ENCODE measurements at regions not wholly inside any gene's neighbourhood (a gene's known extent, or its start where the extent isn't known, plus 50 kb on each side); places are given as distances from the start of the nearest gene placed in this dataset.

GRCh38 chr21:38669186-38669585 is 136.5 kb upstream of the ETS2 start:
- ChIA-PET POLR2A (ENCODE audit: unreplicated experiment) (no interaction called here), CTCF (no interaction called here)
- DNase-seq = no peak
- Histone ChIP-seq H3K4me2 (no peak overlapping the region), H3K4me3 (no peak overlapping the region), H3K27ac (no peak overlapping the region), H3K36me3 (ENCODE audit: low read depth) (no peaks in the 10 kb centered on the region), H3K9me3 (ENCODE audit: insufficient read depth, low read depth) (no peaks in the 10 kb centered on the region), H2AFZ (no peak overlapping the region), H3K9me2 (ENCODE audit: insufficient read depth) (no peaks in the 10 kb centered on the region), H4K20me1 (ENCODE audit: insufficient read depth) (no peaks in the 10 kb centered on the region), H3F3A (ENCODE audit: insufficient read depth, low read depth) (no peaks in the 10 kb centered on the region), H3K27me3 (ENCODE audit: insufficient read depth, low read depth) (peaks cover 64% of the 10 kb centered on the region), H3K4me1 (replicated peaks; ENCODE audit: insufficient read depth) (no peaks in the 10 kb centered on the region), H3K79me2 (ENCODE audit: low read depth) (no peaks in the 10 kb centered on the region)
- TF ChIP-seq, protein P1, sequence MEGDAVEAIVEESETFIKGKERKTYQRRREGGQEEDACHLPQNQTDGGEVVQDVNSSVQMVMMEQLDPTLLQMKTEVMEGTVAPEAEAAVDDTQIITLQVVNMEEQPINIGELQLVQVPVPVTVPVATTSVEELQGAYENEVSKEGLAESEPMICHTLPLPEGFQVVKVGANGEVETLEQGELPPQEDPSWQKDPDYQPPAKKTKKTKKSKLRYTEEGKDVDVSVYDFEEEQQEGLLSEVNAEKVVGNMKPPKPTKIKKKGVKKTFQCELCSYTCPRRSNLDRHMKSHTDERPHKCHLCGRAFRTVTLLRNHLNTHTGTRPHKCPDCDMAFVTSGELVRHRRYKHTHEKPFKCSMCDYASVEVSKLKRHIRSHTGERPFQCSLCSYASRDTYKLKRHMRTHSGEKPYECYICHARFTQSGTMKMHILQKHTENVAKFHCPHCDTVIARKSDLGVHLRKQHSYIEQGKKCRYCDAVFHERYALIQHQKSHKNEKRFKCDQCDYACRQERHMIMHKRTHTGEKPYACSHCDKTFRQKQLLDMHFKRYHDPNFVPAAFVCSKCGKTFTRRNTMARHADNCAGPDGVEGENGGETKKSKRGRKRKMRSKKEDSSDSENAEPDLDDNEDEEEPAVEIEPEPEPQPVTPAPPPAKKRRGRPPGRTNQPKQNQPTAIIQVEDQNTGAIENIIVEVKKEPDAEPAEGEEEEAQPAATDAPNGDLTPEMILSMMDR (conservative IDR thresholded peaks at IDR 0.05) = peak; percentile 41
- no peak for TF ChIP-seq EZH2 (IDR thresholded peaks at IDR 0.05; ENCODE audit: low read depth)
- BruUV-seq (replicated peaks) = no TSS peak
- intact Hi-C loops (cut with micrococcal nuclease; ENCODE audit: unreplicated experiment) = no loop called here

GRCh38 chr21:38670861-38671260 is 134.9 kb upstream of the ETS2 start:
- no peaks in the 10 kb centered on the region for H3K36me3 ChIP-seq (ENCODE audit: low read depth)
- no peaks in the 10 kb centered on the region for H4K20me1 ChIP-seq (ENCODE audit: insufficient read depth)
- BruUV-seq (replicated peaks) = no TSS peak
- H2AFZ ChIP-seq = no peak overlapping the region
- H3K27ac ChIP-seq = no peak overlapping the region
- CTCF ChIA-PET = no interaction called here
- no peak for DNase-seq
- no peak overlapping the region for H3K4me2 ChIP-seq
- H3K9me2 ChIP-seq (ENCODE audit: insufficient read depth) = no peaks in the 10 kb centered on the region
- TF ChIP-seq, protein P1 (conservative IDR thresholded peaks at IDR 0.05) = no peak
- no peak for TF ChIP-seq EZH2 (IDR thresholded peaks at IDR 0.05; ENCODE audit: low read depth)
- intact Hi-C loops (cut with micrococcal nuclease; ENCODE audit: unreplicated experiment) = no loop called here
- H3K4me3 ChIP-seq = no peak overlapping the region
- H3K9me3 ChIP-seq (ENCODE audit: insufficient read depth, low read depth) = no peaks in the 10 kb centered on the region
- peaks cover 55% of the 10 kb centered on the region for H3K27me3 ChIP-seq (ENCODE audit: insufficient read depth, low read depth)
- no peaks in the 10 kb centered on the region for H3K79me2 ChIP-seq (ENCODE audit: low read depth)
- no peaks in the 10 kb centered on the region for H3F3A ChIP-seq (ENCODE audit: insufficient read depth, low read depth)
- POLR2A ChIA-PET (ENCODE audit: unreplicated experiment) = no interaction called here
- no peaks in the 10 kb centered on the region for H3K4me1 ChIP-seq (replicated peaks; ENCODE audit: insufficient read depth)

DNA sequence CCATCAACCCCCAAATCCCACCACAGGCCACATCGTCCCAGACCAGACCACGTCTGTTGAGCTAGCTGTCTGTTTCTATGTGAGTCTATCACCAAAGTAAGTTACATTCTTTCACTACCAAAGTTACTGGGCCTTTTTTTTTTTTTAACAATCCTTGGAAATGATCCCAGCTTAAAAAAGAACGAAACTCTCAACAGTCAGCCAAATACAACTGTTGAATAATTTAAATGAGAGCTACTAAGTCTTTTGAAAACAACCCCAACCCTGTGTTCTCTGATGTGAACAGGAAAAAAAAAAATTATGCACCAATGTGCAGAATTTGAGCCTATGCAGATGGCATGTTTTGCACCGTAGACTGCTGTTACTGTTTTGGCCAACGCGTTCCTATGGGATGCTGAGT is 134.0 kb upstream of the ETS2 start:
- no TSS peak for BruUV-seq (replicated peaks)
- no peak overlapping the region for H3K4me3 ChIP-seq
- TF ChIP-seq EZH2 (IDR thresholded peaks at IDR 0.05; ENCODE audit: low read depth) = no peak
- TF ChIP-seq, protein P1 (conservative IDR thresholded peaks at IDR 0.05) = no peak
- H4K20me1 ChIP-seq (ENCODE audit: insufficient read depth) = no peaks in the 10 kb centered on the region
- H3K36me3 ChIP-seq (ENCODE audit: low read depth) = no peaks in the 10 kb centered on the region
- no peak overlapping the region for H3K27ac ChIP-seq
- ChIA-PET POLR2A (ENCODE audit: unreplicated experiment) (no interaction called here), CTCF (no interaction called here)
- H3K79me2 ChIP-seq (ENCODE audit: low read depth) = no peaks in the 10 kb centered on the region
- peaks cover 53% of the 10 kb centered on the region for H3K27me3 ChIP-seq (ENCODE audit: insufficient read depth, low read depth)
- no peak overlapping the region for H3K4me2 ChIP-seq
- H3F3A ChIP-seq (ENCODE audit: insufficient read depth, low read depth) = no peaks in the 10 kb centered on the region
- intact Hi-C loops (cut with micrococcal nuclease; ENCODE audit: unreplicated experiment) = no loop called here
- H3K9me3 ChIP-seq (ENCODE audit: insufficient read depth, low read depth) = no peaks in the 10 kb centered on the region
- no peak for DNase-seq
- H3K4me1 ChIP-seq (replicated peaks; ENCODE audit: insufficient read depth) = no peaks in the 10 kb centered on the region
- no peaks in the 10 kb centered on the region for H3K9me2 ChIP-seq (ENCODE audit: insufficient read depth)
- H2AFZ ChIP-seq = no peak overlapping the region
